ENCODE measurements at regions not wholly inside any gene's neighbourhood (a gene's known extent, or its start where the extent isn't known, plus 50 kb on each side); places are given as distances from the start of the nearest gene placed in this dataset.

DNA sequence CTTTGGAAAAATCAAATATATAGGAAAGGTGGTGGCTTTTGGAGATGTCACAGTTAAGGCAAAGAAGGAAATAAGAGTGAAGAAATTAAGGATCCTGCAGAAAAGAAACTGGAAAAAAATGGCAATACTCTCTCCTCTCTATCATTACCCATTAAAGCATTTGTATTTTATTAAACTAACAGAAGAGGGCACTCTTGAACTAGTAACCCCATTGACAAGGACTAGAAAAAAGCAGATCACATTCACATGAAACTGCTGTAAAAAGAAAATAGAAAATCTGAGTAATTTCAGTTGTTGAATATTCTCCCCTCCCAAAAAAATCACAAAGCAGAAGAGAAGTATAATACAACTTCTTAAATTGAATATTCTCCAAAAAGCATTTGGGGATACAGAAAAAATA, 104.1 kb upstream of the SLC35B3 start:
- no peak for DNase-seq (ENCODE audit: low read depth in 3 of 3)

DNA sequence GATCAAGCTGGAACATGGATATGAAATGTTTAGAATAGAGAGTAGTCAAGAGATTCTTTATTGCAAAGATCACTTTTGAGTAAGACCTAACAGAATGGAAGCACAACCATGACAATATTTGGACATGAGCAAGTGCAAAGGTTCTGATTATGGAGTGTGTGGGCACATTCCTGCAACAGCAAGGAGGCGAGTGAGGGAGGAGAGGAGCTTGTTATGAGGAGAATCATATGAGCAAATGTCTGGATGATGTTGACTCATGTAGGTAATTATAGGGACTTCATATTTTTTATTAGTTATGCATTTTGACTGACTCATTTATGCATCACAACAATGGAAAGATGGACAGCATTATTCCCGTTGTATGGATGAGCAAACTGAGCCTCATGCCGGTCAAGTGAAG, 100.8 kb upstream of the SLC35B3 start:
- no peak for DNase-seq (ENCODE audit: low read depth in 3 of 3)

DNA sequence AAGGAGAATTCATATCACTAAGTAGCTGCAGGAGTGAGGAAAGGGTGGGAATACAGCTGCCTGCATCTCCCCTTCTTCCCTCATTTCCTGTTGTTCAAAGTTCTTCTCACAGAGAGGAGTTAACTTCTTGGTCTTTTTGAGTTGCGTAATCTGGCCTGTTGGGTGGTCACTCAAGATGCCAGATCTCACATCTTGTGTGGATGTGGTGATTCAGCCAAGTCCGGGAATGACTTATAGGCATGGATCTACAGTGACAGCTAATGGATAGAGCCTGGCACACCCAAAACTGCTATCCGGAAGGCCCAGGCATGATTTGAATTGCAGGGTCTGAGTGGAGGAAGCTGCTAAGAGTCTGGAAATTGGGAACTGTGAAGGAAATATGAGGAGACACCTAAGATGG, 100.2 kb upstream of the SLC35B3 start:
- no peak for DNase-seq (ENCODE audit: low read depth in 3 of 3)

DNA sequence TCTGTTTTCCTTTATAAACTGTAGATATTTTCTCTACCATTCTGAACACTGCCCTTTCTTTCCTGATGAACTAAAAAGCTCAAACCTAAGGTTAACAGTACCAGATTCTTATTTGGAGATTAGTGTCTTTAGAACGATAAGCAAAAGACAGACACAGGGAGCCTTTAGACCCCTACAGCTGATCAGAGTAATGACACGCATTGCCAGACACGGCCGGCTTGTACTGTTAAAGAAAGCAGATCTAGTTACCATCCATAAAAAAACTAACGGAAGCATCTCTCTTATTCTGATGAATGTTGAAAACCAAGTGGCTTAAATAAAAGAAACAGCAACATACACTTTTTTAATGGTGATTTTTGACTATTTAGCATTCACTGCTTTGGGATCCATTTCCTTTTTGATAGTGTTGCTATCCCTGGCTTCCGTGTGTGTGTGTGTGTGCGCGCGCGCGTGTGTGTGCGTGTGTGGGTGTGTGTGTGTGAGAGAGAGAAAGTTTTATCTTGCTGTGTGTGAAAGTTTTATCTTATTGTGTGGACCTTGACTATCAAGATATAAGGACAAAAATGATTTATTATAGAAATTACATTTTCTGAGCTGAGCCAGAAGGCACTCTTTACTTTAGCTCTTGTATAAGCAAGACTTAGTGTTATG, 95.6 kb upstream of the SLC35B3 start:
- no peak for DNase-seq (ENCODE audit: low read depth in 3 of 3)

DNA sequence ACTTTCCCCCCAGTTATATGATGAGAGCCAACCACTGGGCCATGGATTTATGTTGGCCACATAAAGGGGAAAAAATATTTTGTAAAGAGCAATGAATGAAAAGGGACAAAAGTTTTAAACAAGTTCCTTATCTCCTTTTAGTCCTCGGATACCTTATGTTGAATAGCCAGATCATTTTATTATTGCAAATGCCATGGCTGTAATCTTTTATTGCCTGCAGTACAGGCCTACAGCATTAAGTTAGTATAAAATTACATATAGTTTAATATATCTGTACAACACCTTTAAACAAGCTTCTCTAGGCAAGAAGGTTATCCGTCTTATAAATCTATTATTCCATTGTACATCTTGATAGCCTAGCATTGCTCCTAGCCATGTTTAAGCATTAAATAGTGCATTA, 93.9 kb upstream of the SLC35B3 start:
- DNase-seq (ENCODE audit: low read depth in 3 of 3) = no peak

DNA sequence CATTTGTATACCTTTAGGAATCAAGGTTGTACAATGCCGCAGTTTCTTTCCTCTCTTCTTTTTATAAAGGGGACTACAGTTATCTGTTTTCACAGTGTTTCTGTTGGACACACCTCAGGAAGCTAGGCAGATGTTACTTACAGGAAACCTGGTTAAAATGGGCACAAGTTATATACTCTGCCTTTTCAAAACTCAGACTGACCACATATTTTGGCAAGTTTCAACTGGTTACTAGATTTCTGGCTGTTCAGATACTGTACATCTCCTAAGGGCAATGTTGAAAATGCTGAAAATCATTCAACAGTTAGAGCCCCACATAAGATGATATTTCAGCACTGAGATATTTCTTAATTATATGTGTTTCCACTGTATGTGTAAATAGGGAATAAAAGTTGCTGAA, 92.5 kb upstream of the SLC35B3 start:
- DNase-seq (ENCODE audit: low read depth in 3 of 3) = no peak

DNA sequence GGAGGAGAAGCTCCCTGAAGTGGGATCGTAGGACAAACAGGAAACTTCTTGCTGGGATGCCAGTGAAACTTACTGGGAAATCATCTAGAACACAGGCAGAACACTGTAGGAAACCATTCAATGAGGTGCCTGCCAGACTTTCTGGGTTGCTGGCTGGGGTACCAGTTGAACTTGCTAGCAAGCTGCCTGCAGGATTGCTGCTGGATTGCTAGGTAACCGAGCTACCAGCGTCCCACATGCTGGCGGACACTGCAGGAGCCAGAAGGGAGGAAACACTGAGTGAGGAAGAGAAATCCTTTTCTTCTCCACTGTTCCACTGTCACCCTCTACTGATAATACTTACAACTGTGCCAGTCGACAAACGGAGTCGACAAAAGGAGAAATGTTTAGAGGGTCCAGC, 91.3 kb upstream of the SLC35B3 start:
- DNase-seq (ENCODE audit: low read depth in 3 of 3) = no peak

DNA sequence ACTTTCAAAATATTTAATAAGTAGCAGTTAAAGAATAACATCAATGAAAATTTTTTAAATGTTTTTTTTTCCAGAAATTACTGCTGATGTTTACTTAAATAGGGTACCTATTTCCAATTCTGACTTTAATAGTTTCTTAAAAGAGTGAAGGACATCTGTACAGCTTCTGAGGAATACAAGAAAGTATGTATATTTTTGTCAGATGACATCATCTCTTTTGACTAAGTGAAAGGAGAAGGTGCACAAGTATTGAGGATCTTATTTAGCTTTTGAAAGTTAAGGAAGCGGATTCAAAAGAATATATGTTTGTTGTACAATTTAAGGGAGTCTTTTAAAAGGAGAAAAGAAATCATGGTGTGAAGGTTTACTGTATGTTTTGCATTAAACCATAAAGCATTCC, 90.0 kb upstream of the SLC35B3 start:
- no peak for DNase-seq (ENCODE audit: low read depth in 3 of 3)

DNA sequence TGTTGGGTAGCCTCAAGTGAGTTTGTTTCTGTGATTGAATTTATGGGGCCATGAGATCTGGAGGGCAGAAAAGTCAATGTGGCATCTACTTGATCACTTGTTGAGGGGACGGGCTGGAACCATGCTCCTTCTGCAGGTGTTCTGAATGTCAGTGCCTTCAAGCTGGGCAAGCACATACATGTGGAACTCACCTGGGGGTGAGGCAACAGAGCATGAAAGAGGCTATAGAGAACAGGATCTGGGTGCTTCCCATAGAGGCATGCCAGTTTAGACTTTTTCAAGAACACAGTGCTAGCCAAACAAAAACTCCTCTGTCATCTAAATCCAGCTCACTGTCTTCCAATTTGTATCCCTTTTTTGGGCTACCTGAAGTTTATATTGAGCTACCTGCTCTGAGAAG, 77.8 kb upstream of the SLC35B3 start:
- no peak for DNase-seq (ENCODE audit: low read depth in 3 of 3)

DNA sequence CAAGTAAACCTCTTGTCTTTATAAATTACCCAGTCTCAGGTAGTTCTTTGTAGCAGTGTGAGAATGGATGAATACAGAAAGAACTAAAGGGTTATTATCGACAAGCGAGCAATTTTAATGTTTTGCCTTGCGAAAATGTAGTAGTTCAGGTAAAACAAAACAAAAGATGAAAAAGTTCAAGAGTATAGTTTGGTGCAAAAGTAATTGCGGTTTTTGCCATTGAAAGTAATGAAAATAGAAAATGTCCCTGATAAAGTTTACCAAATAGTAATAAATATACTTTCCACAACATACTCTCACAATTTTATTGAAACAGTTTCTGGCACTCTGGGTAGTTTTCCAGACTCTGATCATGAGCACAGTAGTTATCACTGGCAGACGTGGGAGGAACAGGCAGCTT, 71.9 kb upstream of the SLC35B3 start:
- DNase-seq (ENCODE audit: low read depth in 3 of 3) = no peak

DNA sequence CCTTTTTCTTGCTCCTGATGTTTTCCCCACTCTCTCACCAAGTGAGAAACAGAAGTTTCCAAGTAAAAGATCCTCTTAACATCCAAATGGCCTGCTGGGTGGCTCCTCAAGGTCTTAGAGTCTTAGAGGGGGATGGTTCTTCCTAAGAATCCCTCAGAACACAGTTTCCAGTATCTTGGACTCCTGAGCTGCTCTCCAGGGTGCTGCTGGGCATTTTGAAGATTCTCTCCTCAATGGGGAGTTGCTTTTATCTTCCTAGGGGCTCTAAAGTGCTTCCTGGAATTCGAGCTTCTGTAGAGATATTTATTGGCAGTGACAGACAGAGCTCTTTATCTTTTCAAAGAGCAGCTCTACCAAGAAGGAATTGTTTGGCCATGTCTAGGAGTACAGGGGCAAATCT, 70.8 kb upstream of the SLC35B3 start:
- no peak for DNase-seq (ENCODE audit: low read depth in 3 of 3)

DNA sequence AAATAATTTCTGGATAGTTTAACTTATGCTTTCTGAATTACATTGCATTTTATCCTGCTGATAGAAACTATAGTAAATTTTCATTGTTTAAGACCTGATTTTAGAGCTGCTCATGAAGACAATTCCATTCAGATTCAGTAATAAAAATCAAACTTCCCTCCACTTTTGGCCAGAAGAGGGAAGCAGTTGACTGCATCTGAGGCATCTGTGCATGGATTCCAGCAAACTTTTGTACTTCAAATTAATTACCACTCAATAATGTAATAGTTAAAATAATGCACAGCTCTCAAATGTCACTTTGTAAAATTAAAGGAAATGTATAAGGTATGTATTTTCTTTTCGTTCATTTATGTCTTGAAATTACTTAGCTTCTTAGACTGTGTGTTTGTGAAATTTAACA, 64.2 kb upstream of the SLC35B3 start:
- no peak for DNase-seq (ENCODE audit: low read depth in 3 of 3)

DNA sequence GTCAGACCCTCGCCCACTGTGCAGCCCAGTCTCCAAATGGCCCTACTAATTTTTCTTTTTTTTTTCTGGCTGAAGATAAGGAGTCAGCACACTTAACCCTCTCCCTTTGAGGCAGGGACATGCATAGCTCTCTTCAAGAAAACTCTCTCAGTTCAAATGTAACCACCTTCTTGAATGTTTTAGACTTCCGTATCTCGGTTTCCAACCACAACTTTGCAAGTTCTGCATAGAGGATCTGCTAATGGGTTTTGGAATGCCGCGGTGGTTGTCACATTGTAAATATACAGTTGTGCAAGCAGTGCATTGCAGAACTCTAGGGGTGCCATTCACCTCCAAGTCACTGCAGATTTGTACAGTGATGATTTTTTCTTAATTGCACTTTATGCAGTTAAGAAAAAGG, 59.4 kb upstream of the SLC35B3 start:
- no peak for DNase-seq (ENCODE audit: low read depth in 3 of 3)

DNA sequence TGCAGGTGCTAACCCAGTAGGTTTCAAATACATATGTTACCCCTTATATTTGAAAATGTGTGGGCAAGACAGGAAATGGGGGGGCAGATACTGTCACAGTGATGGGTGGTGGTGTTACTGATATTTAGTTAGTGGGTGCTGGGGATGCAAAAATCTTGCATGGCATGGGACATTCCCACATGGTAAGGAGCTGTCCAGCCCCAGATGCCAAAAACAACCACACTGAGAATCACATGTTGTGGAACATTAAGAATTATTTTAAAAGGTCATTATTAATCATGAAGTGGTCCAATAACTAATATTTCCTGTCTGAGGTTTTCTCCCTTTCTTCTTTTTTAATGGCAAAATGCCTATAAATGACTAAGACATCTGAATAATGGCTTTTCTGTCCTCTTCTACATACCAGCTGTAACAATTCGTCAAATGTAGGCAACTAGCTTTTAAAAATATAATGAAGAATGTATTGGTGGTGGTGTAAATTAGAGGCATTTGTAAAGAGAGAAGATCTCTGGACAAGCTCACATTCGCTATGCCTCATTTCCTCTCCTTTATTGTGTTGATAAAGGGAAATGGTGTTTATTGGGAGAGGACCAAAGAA, 57.3 kb upstream of the SLC35B3 start:
- no peak for DNase-seq (ENCODE audit: low read depth in 3 of 3)
